GM04503 (cell line): ENCODE measurements at regions not wholly inside any gene's neighbourhood (a gene's known extent, or its start where the extent isn't known, plus 50 kb on each side); places are given as distances from the start of the nearest gene placed in this dataset.

Experiments
- DNase-seq: peaks from one replicate; pipeline ENCODE4 v3.0.0-alpha.2; 2012; ENCODE audit warnings: low read depth

DNA sequence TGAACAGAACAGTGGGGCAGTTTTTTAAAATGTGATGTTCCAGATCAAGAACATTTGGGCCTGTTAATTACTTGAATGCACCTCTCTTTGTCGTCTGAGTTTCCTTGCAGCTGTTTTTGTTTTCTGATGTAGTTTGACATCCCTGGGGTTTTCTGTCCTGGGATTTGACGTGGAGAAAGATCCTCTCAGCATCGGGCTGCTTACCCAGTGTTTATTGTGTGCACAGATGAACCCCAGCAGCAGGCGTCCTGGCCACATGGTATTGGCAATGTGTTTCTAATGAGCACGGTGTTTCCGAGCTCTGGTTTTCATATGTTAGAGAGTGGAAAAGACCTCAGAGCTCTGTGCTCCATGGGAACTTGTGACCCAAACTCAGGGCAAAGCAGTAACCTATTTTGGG lies 191.1 kb upstream of the IRX3 start:
- no peak for DNase-seq

DNA sequence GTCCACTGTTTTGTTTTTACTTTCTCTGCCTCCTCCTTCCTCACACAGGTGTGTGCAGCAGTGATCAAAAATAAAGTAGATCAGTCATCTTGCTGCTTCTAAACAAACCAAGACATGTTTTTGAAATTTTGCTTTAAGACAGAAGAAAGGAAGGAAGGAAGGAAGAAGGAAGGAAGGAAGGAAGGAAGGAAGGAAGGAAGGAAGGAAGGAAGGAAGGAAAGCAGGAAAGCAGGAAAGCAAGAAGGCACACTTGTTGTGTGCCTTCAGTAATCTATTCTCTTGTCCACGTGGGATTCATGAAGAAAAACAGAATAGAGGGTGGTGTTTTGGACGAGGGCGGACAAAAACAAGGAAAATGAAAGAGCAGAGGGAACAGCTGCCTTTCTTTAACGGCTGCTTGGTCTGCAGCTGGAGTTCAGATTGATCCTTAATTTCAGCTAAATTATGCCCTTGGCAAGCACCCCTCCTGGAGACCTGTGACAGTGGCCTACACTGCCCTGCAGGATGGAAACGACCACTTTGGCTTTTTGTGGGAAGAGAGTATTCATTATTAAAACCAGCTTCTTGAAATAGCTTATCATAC lies 188.5 kb upstream of the IRX3 start:
- DNase-seq = no peak

DNA sequence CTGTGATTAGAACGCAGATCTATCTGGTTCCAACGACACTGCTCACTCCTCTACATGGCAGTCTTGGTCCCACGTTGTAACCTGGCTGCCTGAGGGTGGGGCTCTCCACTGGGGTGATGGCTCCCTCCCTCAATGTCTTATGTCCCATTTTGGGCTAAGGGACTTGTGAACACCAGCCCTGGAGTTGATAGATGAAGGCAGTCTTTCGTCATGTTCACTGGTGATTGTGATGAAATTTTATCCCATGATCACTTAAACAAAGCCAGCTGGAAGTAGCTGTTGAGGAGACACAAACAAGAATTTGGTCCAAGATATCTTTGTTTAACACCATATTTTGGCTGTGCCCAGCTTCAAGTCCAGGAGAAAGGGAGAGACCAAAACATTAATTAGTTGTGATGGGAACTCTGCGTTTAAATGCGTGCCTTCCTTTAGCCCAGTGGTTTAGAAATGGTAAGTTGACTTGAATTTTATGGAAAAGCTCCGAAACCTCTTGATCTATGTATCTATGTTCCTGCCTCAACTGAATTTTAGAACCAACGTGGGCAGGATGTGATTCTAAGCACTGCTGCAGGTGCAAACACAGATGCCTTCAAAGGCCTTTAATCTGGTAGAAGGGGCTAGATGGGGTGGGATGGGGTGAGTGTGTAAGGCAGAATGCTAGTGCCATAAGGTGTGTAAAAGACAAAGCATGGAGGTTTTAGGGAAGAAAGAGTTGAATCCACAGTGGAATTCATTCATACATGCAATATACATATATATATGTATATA lies 186.8 kb upstream of the IRX3 start:
- no peak for DNase-seq

DNA sequence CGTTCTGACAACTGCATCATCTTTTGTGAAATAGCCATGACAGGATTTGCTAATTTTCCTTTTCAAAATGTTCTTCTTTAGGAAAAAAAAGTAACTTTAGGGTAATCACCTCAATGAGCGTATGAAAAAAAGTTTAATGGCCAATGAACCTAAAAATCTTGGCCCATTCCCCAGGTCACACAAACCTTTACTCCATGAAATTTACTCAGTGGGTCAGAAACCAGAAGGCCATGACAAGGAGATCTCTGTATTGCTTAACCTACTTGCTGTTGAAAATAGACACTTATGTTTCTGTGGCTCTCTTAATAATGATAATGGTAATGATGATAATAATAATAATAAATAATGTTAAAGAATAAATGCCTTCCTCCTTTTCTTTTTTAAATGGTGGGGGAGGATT lies 180.8 kb upstream of the IRX3 start:
- no peak for DNase-seq

DNA sequence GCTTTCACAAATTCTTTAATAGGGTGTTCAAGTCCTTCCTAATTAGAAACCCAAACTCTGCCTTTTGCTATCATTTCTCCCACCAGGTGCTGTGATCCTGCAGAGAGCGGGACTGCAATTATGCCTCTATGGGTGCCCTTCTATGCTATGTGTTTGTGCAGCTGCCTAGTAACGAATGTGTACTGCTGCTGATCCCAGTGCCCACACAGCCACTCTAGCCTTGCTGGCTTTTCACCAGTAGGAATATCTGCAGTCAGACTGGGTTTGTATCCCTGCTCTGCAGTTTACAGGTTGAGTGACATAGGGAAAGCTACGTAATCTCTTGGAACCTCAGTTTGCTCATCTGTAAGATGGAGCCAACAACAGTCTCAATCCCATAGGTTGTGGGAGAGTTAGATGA lies 179.6 kb upstream of the IRX3 start:
- DNase-seq = no peak

DNA sequence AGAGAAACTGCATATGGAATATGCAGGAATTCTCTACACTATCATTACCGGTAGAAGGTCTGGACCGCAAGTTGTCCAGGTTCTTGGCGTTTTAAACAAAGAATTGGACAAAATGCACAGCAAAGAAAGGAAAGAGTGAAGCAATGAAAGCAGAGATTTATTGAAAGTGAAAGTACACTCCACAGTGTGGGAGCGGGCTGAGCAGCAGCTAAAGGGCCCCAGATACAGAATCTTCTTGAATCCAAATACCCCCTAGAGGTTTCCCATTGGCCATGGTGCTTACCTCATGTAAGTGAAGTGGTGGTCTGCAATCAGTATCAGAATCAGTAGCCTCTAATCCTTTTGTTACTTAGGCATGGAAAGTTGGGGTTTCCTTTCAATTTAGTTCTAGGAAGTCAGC lies 178.5 kb upstream of the IRX3 start:
- no peak for DNase-seq

DNA sequence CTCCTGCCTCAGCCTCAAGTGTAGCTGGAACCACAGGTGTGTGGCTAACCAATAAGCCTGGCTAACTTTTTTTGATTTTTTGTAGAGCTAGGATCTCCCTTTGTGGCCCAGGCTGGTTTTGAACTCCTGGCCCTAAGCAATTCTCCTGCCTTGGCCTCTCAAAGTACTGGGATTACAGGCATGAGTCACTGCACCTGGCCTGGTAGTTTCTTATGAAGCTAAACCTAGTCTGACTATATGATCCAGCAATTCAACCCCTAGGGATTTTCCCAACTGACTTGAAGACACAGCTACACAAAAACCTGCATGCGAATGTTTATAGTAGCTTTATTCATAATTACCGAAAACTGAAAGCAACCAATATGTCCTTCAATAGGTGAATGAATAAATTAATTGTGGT lies 176.2 kb upstream of the IRX3 start:
- no peak for DNase-seq

DNA sequence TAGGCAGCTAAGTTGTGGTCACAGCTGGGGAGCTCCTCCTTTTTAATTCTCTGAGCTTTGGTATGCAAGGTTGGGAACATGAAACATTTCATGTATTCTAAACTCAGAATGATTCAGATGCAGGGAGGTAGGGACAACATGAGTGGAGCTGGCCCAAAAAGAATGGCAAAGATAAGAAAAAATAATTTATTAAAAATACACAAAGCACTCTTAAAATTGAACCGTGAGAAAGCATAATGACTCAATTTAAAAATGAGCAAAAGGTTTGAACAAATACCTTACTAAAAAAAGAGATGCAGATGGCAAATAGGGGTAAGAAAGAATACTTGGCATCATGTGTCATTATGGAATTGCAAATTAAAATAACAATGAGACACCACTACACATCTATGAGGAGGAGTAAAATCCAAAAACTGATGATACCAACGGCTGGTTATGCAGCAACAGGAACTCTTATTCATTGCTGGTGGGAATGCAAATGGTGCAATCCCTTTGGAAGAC lies 175.6 kb upstream of the IRX3 start:
- peak; percentile 45 for DNase-seq

DNA sequence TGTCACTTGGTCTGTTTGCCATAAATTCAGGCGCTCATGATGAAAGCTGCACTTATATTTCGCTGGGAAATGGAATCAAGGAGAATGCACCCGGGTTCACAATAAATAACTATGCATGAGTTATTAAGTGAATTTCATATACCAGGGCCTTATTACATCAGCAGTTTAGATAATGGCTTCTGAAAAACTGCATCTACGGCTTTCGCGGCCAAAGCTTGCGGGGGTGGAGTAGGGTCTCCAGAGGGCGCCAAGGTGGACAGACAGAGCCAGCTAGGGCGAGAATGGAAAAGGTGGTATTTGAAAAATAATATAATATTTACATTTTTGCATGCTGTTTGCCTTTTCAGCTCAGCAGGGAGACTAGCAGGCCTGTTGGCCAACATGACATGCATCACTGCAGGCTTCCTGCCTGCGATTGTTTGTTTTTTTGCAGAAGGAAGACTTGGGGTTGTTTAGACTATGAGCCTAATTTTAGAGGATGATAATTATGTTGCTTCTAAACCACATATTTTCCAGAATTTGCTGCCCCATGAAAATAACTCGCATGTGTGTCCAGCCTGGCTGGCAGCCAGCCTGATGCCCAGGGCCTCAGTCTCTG lies 173.8 kb upstream of the IRX3 start:
- no peak for DNase-seq

DNA sequence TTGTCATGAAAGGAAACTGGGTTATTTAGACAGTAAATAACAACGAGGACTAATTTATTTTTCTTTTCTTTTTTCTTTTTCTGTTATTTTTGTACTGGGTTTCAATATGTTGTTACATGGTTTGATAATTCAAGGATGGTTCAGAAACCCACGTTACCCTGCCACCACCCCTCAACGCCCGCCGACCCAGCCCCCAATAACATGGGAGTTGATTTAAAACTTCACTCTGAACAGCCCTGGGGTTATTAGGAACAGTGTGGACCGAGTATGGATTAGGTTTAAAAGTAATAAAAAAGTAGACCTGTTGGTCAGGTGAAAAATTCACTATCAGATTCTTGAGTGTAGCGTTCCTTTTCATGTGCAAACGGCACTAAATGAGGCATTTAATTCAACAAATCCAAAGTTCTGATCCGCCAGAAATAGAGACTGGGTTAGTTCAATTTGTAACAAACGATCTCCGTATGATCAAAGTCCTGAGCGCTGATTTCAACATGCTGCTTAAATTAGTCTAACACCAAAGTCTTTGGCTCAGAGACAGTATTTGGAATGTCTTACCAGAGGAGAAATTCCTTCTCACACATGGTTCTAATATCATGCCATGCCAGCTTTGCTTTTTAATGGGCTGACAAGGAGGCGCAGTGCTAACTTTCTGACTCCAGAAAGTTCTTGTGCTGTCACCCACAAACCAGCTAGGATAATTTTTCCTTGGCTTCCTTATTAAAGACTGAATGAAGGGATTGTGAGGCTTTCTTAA lies 173.1 kb upstream of the IRX3 start:
- DNase-seq = peak; percentile 77

DNA sequence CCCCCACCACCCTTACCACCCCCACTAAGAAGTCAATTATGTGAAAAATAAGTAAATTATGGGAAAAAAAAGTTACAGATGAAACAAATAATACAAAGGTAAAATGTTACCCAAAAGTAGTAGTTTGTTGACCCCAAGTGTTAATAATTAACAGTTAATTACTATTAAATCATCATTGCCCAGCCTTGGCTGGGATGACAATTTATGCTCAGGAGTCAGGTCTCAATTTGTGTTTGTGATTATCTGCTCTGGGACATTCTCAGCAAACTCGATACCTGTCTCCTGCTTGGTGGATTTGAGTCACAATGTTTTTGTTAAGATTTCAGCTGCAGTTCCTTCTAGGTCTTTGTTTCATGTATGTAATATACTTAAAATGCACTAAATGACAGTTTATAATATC lies 172.3 kb upstream of the IRX3 start:
- DNase-seq = no peak

DNA sequence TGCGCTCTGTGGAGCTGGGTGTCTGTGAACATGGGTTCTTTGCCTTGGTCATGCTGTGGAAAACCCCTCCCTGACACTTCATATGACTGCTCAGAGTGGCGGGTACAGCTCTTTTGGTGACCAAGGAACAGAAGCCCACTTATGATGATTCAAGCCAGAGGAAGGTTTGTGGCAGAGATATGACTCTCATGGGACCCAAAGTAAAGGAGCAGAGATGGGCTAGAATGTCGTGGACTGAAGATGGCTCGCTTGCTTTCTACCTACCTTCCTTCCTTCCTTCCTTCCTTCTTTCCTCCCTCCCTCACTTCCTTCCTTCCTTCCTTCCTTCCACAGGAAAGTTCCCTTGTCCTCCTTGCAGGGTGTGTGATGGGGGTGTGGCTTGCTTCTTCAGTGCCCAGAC lies 169.7 kb upstream of the IRX3 start:
- DNase-seq = no peak

DNA sequence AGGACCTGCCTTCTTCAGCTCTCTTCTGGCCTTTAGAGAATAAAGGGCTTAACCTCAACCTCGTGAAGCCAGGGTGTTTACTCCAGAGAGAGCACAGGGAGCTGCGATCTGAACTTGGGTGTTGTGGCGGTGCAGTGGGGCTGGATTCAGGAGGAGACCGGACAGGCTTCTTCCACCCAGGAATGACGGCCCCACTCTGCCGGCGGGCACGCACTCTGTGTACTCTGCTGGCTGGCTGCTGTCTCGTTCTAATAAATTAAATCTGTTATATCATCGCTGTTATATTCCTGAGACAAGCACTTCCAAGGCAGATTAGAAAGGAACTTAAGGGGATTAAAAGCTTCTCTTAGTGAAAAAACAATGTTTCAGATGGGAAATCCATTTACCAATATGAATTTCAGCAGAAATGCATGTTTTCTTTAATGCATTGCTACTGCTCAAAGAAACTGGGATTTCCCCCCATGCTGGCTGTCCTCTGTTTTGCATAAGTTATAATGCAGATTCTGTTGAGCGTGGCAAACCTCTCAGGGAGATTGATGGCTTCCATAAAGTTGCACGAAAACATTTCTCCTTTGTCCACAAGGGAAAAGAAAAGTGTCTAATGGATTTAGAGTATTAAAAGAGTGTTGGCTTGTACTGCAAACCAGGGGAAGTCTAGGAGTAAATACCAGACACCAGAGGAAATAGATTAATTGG lies 168.6 kb upstream of the IRX3 start:
- no peak for DNase-seq

DNA sequence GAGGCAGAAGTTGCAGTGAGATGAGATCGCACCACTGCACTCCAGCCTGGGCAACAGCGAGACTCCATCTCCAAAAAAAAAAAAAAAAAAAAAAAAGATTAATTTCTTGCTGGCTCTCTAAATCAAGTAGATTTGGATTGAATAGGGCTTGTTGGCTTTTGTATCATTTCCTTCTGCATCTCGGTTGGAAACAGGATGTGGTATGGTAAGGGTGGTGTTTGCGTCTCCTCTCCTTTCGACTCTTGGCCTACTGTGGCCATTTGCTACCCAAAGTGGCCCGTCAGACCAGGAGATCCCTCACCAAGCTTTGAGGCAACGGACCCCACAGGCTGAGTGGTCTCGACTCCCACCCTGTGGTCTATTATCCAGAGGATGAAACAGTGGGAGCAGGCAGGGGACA lies 168.0 kb upstream of the IRX3 start:
- no peak for DNase-seq

DNA sequence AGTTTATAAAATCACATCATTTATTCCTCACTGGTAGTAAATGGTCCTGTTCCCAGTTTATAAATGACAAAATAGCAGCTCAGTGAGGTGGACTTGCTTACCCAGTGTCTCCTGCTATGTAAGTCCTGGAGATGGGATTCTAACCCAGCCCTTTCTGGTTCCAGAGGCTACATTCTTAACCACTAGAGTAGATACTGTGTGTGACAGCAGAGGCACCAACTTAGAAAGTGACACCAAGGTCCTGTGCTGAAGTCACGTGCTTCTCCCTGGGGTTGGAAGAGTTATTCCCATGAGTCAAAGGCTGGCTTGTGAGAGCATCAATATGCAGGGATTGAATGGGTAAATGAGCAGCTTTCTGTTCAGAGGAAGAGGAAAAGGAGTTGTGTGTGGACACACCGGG lies 167.3 kb upstream of the IRX3 start:
- no peak for DNase-seq

DNA sequence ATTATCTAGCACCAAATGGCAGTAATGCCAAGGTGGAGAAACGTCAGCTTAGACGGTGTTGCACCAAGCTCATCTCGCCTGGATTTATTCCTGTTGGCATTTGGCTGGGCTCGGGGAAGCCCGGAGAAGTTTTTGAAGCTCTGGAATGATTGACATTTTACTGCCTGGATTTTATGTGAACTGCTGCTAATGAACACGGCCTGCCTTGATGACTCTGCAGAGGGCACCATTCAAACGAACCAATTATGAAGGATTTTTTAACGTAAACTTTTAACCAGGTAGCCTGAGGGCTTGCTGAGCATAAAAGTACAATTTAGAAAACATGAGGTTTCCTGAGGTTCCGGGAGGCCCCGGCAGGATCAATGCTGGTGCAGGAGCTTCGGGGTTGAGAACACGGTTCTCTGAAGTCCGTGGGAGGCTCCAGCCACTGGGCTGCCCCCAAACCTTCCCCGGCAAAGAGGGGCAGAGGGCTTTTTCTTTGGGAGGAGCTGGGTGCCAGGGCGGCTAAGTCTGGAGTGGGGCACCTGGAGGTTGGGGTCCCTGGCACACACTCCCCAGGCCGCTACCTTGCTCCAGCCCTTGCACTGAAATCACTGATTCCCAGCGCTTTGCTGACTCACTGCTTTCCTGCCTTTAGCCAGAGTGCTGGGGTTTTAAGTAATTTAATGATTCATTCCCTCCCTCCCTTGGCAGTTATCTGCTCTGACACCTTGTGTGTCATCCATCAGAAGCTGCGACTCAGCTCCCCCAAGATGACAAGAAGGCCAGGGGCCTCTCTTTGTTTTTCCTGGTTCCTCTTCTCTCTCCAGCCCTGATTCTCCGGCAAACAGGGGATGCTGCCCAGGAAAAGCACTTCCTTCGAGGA lies 161.2 kb upstream of the IRX3 start:
- DNase-seq = peak; percentile 71

DNA sequence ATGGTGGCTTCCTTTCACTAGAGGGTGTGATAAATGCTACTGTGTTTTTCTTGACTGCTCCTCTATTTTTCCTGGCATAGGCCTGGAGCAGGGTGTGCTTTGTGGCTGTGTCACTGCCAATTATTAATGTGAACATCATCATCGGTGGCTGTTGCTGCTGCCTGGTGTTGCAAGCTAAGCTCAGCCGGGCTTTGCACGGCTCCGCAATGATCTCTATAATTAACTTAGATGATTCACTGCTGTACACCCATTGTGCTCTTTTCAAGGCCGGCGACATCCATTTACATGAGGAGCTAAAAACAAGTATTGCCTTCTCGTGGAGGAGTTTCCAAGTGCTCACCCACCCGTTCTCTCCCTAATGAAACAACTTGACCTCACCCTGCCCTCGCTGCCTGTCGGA lies 160.1 kb upstream of the IRX3 start:
- peak; percentile 83 for DNase-seq

DNA sequence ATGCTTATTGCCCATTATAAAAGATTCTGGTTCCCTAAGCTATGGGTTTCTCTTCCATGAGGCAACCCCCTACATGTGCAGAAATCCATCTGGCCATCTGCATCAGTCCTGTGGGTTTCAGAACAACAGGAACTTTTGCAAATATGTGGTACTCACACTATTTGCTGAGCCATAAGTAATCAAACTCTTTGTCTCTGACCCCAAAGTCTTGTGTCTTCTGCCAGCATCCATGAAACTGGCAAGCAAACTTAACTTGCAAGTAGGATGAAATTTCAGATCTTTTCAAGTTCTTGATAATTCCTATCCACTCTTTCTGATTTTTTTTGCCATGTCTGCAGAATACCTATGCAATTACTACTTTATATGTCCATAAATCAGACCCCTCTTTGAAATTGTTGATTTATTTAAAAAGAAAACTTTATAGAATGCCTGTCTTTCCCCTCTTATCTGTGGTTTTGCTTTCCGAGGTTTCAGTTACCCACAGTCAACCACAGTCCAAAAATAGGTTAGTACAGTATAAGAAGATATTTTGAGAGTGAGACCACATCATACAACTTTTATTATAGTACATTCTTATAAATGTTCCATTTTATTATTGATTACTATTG lies 158.4 kb upstream of the IRX3 start:
- no peak for DNase-seq

DNA sequence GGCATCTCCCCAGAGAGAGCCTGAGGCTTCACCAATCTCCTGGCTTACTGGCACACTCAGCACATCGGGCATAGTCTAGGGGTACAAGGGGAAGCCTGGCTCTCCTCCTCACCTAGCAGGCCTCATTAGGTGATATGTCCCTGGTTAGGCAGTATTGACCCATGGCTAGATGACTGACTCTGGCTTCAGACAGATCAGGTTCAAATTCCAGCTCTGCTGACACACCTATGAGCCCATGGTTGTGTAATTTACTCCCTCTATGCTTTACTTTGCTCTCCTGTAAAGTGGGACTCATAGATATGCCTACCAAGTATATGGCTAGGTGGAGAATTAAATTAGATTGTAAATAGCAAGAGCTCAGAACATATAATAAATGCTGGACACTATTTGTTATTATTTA lies 157.3 kb upstream of the IRX3 start:
- no peak for DNase-seq

DNA sequence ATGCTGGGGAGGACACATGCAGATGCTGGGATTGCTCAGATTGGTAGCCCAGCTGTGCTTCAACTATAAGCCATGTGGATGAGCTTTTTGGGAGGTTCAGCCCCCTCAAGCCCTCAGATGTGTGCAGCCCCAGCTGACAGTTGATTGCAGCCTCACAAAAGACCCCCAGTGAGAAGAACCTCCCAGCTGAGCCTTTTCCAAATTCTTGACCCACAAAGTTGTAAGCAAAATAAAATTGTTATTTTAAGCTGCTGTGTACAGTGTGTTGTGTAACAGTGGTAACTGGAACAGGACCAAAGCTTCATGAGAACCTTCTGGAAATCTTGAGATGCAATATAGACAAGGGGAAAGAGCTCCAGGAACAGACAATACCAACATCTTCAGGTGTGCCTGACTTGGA lies 156.8 kb upstream of the IRX3 start:
- no peak for DNase-seq

DNA sequence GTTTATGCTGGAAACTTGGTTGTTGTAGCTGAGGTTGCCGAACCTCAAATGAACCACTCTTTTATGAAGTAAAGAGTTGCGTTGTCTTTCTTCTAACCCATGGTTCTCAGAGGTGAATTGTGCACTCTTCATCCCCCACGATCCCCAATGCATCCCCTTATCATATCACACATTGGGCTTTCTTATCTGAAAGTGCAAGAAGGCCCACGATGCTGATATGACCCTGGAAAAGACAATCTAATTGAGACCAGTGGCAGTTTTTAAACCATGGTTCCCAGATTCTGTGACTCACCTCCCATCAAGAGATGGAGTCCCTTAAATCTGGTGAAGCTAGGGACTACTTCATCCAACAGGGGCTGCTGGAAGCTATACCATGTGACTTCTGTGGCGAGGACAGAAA lies 156.3 kb upstream of the IRX3 start:
- DNase-seq = no peak
